ENCODE measurements at regions not wholly inside any gene's neighbourhood (a gene's known extent, or its start where the extent isn't known, plus 50 kb on each side); places are given as distances from the start of the nearest gene placed in this dataset.
A peak's percentile ranks its signal among the peaks of the same experiment; 100 is the strongest.

GRCh38 chr5:2387250-2387633, 364.2 kb downstream of the IRX2 start:
- H3K9me3 ChIP-seq (ENCODE audit: insufficient read depth in 2 of 2, low read depth in 1 of 2, low read length in 1 of 2), result no peaks in the 10 kb centered on the region
- no peaks in the 10 kb centered on the region for H3K79me1 ChIP-seq (ENCODE audit: low read depth, low read length)
- H3K14ac ChIP-seq (ENCODE audit: insufficient read length), result no peak overlapping the region
- no peak overlapping the region for H2BK120ac ChIP-seq (replicated peaks; ENCODE audit: low read depth, low read length)
- H4K91ac ChIP-seq (replicated peaks; ENCODE audit: insufficient read length, low read length), result no peak overlapping the region
- WGBS, 2 experiments (ENCODE audit: extremely low coverage in 1 of 2, insufficient coverage in 1 of 2, insufficient read length in 1 of 2, insufficient replicate concordance in 2 of 2, low coverage in 1 of 2, low lambda C conversion rate in 2 of 2, missing lambda C conversion rate in 1 of 2), result 88% methylated on average over 11 of the region's 11 CpGs; no CpG with 5 or more reads in 1 of the 2 experiments
- no peak overlapping the region for H2AK5ac ChIP-seq (ENCODE audit: low read depth, low read length)
- H3K4me3 ChIP-seq (ENCODE audit: extremely low read depth in 1 of 4, insufficient read depth in 2 of 4, low read depth in 3 of 4, low read length in 4 of 4), result no peak overlapping the region
- CTCF ChIA-PET (ENCODE audit: partially characterized antibody), result interaction anchor here (0.7 kb wide), 1 partner anchor 137 kb away, joined by 3 read pairs; no protein-coding TSS in a partner anchor
- H3K36me3 ChIP-seq (ENCODE audit: control insufficient read depth in 2 of 4, insufficient read depth in 4 of 4, low read length in 3 of 4), result no peaks in the 10 kb centered on the region
- no peaks in the 10 kb centered on the region for H4K20me1 ChIP-seq (replicated peaks in 1 of 2; ENCODE audit: control insufficient read depth in 1 of 2, insufficient read depth in 2 of 2, low read length in 2 of 2)
- H3K4me1 ChIP-seq (replicated peaks in 1 of 4; ENCODE audit: control insufficient read depth in 3 of 4, insufficient read depth in 4 of 4, low read length in 3 of 4), result no peaks in the 10 kb centered on the region
- TF ChIP-seq TEAD4 (IDR thresholded peaks at IDR 0.05; ENCODE audit: low read depth, low read length), result no peak
- no peak for TF ChIP-seq CBX5 (IDR thresholded peaks at IDR 0.05; ENCODE audit: low read depth, low read length)
- no peak for TF ChIP-seq TCF12 (IDR thresholded peaks at IDR 0.05; ENCODE audit: low read depth, low read length)
- no peak for TF ChIP-seq ZNF274 (IDR thresholded peaks at IDR 0.05; ENCODE audit: borderline replicate concordance, extremely low read depth, low read length)
- TF ChIP-seq SIRT6 (IDR thresholded peaks at IDR 0.05; ENCODE audit: low read length), result no peak
- TF ChIP-seq SUZ12 (IDR thresholded peaks at IDR 0.05; ENCODE audit: low read length), result no peak
- TF ChIP-seq SAP30 (IDR thresholded peaks at IDR 0.05; ENCODE audit: insufficient read depth, insufficient replicate concordance, low read length), result no peak
- no peak for TF ChIP-seq CTCF (IDR thresholded peaks at IDR 0.05; ENCODE audit: control extremely low read depth in 1 of 3, insufficient read depth in 1 of 3, low read depth in 1 of 3, low read length in 3 of 3)
- no peak for TF ChIP-seq RNF2 (IDR thresholded peaks at IDR 0.05; ENCODE audit: borderline replicate concordance, low read depth, low read length, missing control alignments, poor library complexity, severe bottlenecking)
- peak overlapping the region; percentile 83; the same call in 1 of the 2 replicates for H4K8ac ChIP-seq (ENCODE audit: extremely low read depth, insufficient read depth, low read length)
- H3K4me2 ChIP-seq (ENCODE audit: insufficient read depth in 1 of 2, low read depth in 2 of 2, low read length in 2 of 2), result no peak overlapping the region
- no peak overlapping the region for H4K5ac ChIP-seq (ENCODE audit: insufficient read length, low read depth, low read length)
- no peak overlapping the region for H2BK5ac ChIP-seq (ENCODE audit: low read depth, low read length)
- H2BK12ac ChIP-seq (ENCODE audit: low read depth, low read length), result no peak overlapping the region
- FAIRE-seq (no peak), DNase-seq (ENCODE audit: low read depth in 1 of 2, low spot score in 2 of 2) (no peak)
- H2BK15ac ChIP-seq (ENCODE audit: low read length), result no peak overlapping the region
- no peak overlapping the region for H3K27ac ChIP-seq (ENCODE audit: low read depth, low read length)
- no peak overlapping the region for H2BK20ac ChIP-seq (ENCODE audit: low read length)
- no peak overlapping the region for H3K18ac ChIP-seq (ENCODE audit: extremely low read depth, low read length)
- H3K4ac ChIP-seq (replicated peaks; ENCODE audit: insufficient read length, low read depth, low read length), result no peak overlapping the region
- H3K23me2 ChIP-seq (ENCODE audit: low read depth, low read length), result no peaks in the 10 kb centered on the region
- POLR2A ChIA-PET (ENCODE audit: partially characterized antibody), result no interaction called here
- no peaks in the 10 kb centered on the region for H3K27me3 ChIP-seq (replicated peaks in 1 of 4; ENCODE audit: control insufficient read depth in 3 of 4, extremely low read depth in 1 of 4, insufficient read depth in 3 of 4, low read length in 3 of 4)
- H3K23ac ChIP-seq (ENCODE audit: insufficient read length), result no peak overlapping the region
- H2AFZ ChIP-seq (ENCODE audit: low read length), result no peak overlapping the region
- no peaks in the 10 kb centered on the region for H3K79me2 ChIP-seq (ENCODE audit: control insufficient read depth in 1 of 2, insufficient read depth in 2 of 2, low read length in 2 of 2)
- no peak overlapping the region for H3K56ac ChIP-seq (replicated peaks; ENCODE audit: insufficient read length, low read depth, low read length)
- no peak overlapping the region for H3K9ac ChIP-seq (replicated peaks in 1 of 4; ENCODE audit: extremely low read depth in 1 of 4, low read depth in 3 of 4, low read length in 3 of 4)

Measured in H1 (cell line).